Neural cell (in vitro differentiated cells): ENCODE measurements at regions not wholly inside any gene's neighbourhood (a gene's known extent, or its start where the extent isn't known, plus 50 kb on each side); places are given as distances from the start of the nearest gene placed in this dataset.

ENCODE experiments used
- H2AFZ ChIP-seq: fragments of 200-600, 300-800 bp; sonication (generic), shearing (Covaris generic); 2 replicates; pipeline ENCODE4 v1.6.0; 2014; ENCODE audit warnings: low read depth, mild to moderate bottlenecking, antibody characterized with exemption, low read length, moderate library complexity
- H3F3A ChIP-seq: fragments of 200-600 bp; shearing (Covaris generic); 2 replicates; pipeline ENCODE4 v1.6.1; 2016; ENCODE audit warnings: mild to moderate bottlenecking, moderate library complexity, mixed read lengths, antibody characterized with exemption, low read length; ENCODE audit not compliant: insufficient read depth, poor library complexity, severe bottlenecking
- H3K27ac ChIP-seq: fragments of 200-600, 300-800 bp; sonication (generic), shearing (Covaris generic); 2 replicates; pipeline ENCODE4 v1.5.1; 2014; ENCODE audit warnings: mild to moderate bottlenecking, low read length, moderate library complexity
- H3K27me3 ChIP-seq: fragments of 300-800, 200-600 bp; sonication (generic), shearing (Covaris generic); 2 replicates; pipeline ENCODE4 v1.6.0; 2014; ENCODE audit warnings: mild to moderate bottlenecking, low read depth, low read length, moderate library complexity; ENCODE audit not compliant: insufficient read depth
- H3K36me3 ChIP-seq: fragments of 300-800, 200-600 bp; sonication (generic), shearing (Covaris generic); 2 replicates; pipeline ENCODE4 v1.5.1; 2014; ENCODE audit warnings: mild to moderate bottlenecking, antibody characterized with exemption, low read length, moderate library complexity; ENCODE audit not compliant: insufficient read depth
- H3K4me2 ChIP-seq: fragments of 300-800, 200-600 bp; sonication (generic), shearing (Covaris generic); 2 replicates; pipeline ENCODE4 v1.6.0; 2014; ENCODE audit warnings: mild to moderate bottlenecking, low read length
- H3K4me3 ChIP-seq: fragments of 300-800, 200-600 bp; sonication (generic), shearing (Covaris generic); 2 replicates; pipeline ENCODE4 v1.5.1; 2014; ENCODE audit warnings: mild to moderate bottlenecking, low read length, moderate library complexity
- H3K79me2 ChIP-seq: fragments of 200-600 bp; shearing (Covaris generic); replicated peaks from 2 replicates; pipeline ENCODE4 v1.6.0; 2014; ENCODE audit warnings: mild to moderate bottlenecking, low read length, moderate library complexity; ENCODE audit not compliant: insufficient read depth
- H3K9ac ChIP-seq: fragments of 300-800, 200-600 bp; sonication (generic), shearing (Covaris generic); 2 replicates; pipeline ENCODE4 v1.6.1; 2016; ENCODE audit warnings: mild to moderate bottlenecking, low read length, mixed read lengths
- H3K9me2 ChIP-seq: fragments of 200-600 bp; shearing (Covaris generic); 2 replicates; pipeline ENCODE4 v1.6.1; 2016; ENCODE audit warnings: mild to moderate bottlenecking, low read length, mixed read lengths; ENCODE audit not compliant: insufficient read depth
- H3K9me3 ChIP-seq: fragments of 200-600, 300-800 bp; sonication (generic), shearing (Covaris generic); 2 replicates; pipeline ENCODE4 v1.6.1; 2016; ENCODE audit warnings: mild to moderate bottlenecking, mixed run types, low read length, moderate library complexity, mixed read lengths
- H4K20me1 ChIP-seq: fragments of 200-600 bp; shearing (Covaris generic); 2 replicates; pipeline ENCODE4 v1.6.1; 2016; ENCODE audit warnings: mild to moderate bottlenecking, mixed run types; ENCODE audit not compliant: insufficient read depth
- CTCF ChIP-seq: fragments of 450-650 bp; IDR thresholded peaks from 2 replicates; pipeline ENCODE4 v1.5.1; 2014; ENCODE audit warnings: antibody characterized with exemption, mild to moderate bottlenecking, moderate library complexity; ENCODE audit not compliant: poor library complexity, severe bottlenecking
- REST ChIP-seq: IDR thresholded peaks from 2 replicates; pipeline ENCODE4 v1.6.1; 2012; ENCODE audit warnings: borderline replicate concordance

GRCh38 chr2:191626497-191627151 is 51.3 kb upstream of the NABP1 start:
- Histone ChIP-seq H4K20me1 (no peaks in the 10 kb centered on the region), H3K79me2 (no peaks in the 10 kb centered on the region), H3K4me3 (no peak overlapping the region), H3K27me3 (no peaks in the 10 kb centered on the region), H2AFZ (no peak overlapping the region), H3F3A (no peaks in the 10 kb centered on the region), H3K4me2 (no peak overlapping the region), H3K36me3 (no peaks in the 10 kb centered on the region), H3K27ac (no peak overlapping the region), H3K9me2 (no peaks in the 10 kb centered on the region), H3K9me3 (no peaks in the 10 kb centered on the region), H3K9ac (no peak overlapping the region)
- no peak for TF ChIP-seq REST

- Histone ChIP-seq H3K9ac (no peak overlapping the region), H3K36me3 (no peaks in the 10 kb centered on the region), H4K20me1 (no peaks in the 10 kb centered on the region), H3K9me2 (no peaks in the 10 kb centered on the region), H2AFZ (no peak overlapping the region), H3K4me3 (no peak overlapping the region), H3K4me2 (no peak overlapping the region), H3F3A (no peaks in the 10 kb centered on the region), H3K27me3 (no peaks in the 10 kb centered on the region), H3K27ac (no peak overlapping the region), H3K79me2 (no peaks in the 10 kb centered on the region), H3K9me3 (no peaks in the 10 kb centered on the region)
- TF ChIP-seq CTCF, result no peak
Measured at GRCh38 chr2:191627518-191627917, 50.4 kb upstream of the NABP1 start.
